Ishikawa (cell line): ENCODE measurements at regions not wholly inside any gene's neighbourhood (a gene's known extent, or its start where the extent isn't known, plus 50 kb on each side); places are given as distances from the start of the nearest gene placed in this dataset.

Experiments used
- CEBPB ChIP-seq: IDR thresholded peaks from 2 replicates; pipeline ENCODE4 v1.6.1; 2012
- CREB1 ChIP-seq: IDR thresholded peaks from 2 replicates; pipeline ENCODE4 v1.6.1; 2012; ENCODE audit warnings: low read depth
- EGR1 ChIP-seq: IDR thresholded peaks from 2 replicates; pipeline ENCODE4 v1.6.1; 2012
- EP300 ChIP-seq: IDR thresholded peaks from 2 replicates; pipeline ENCODE4 v1.6.1; 2012; ENCODE audit warnings: borderline replicate concordance
- FOXM1 ChIP-seq: IDR thresholded peaks from 2 replicates; pipeline ENCODE4 v1.6.1; 2012; ENCODE audit warnings: low read depth, borderline replicate concordance
- MAX ChIP-seq: IDR thresholded peaks from 2 replicates; pipeline ENCODE4 v1.6.1; 2012
- NFIC ChIP-seq: IDR thresholded peaks from 2 replicates; pipeline ENCODE4 v1.6.1; 2012
- RAD21 ChIP-seq: IDR thresholded peaks from 2 replicates; pipeline ENCODE4 v1.6.1; 2012; ENCODE audit warnings: low read depth
- REST ChIP-seq: IDR thresholded peaks from 2 replicates; pipeline ENCODE4 v1.6.1; 2012; ENCODE audit warnings: low read depth, mild to moderate bottlenecking
- TAF1 ChIP-seq: IDR thresholded peaks from 2 replicates; pipeline ENCODE4 v1.6.1; 2012; ENCODE audit warnings: low read depth, mild to moderate bottlenecking
- TCF12 ChIP-seq: IDR thresholded peaks from 2 replicates; pipeline ENCODE4 v1.6.1; 2012; ENCODE audit warnings: low read depth
- TEAD4 ChIP-seq: IDR thresholded peaks from 2 replicates; pipeline ENCODE4 v1.6.1; 2012
- USF1 ChIP-seq: IDR thresholded peaks from 2 replicates; pipeline ENCODE4 v1.6.1; 2012
- YY1 ChIP-seq: IDR thresholded peaks from 2 replicates; pipeline ENCODE4 v1.6.1; 2012; ENCODE audit warnings: low read depth
- ZBTB7A ChIP-seq: IDR thresholded peaks from 2 replicates; pipeline ENCODE4 v1.6.1; 2012; ENCODE audit warnings: low read depth

- TF ChIP-seq EP300 (no peak), RAD21 (no peak), CREB1 (no peak), NFIC (no peak), YY1 (no peak), FOXM1 (no peak), ZBTB7A (no peak), REST (no peak), TCF12 (no peak), TEAD4 (no peak), TAF1 (no peak), USF1 (no peak)
These were observed 84.8 kb upstream of the SOX4 start for GRCh38 chr6:21508753-21509152.

GRCh38 chr6:21511891-21512550, 81.5 kb upstream of the SOX4 start:
- no peak for TF ChIP-seq CREB1
- no peak for TF ChIP-seq TAF1
- TF ChIP-seq MAX = no peak
- no peak for TF ChIP-seq RAD21
- TF ChIP-seq NFIC = no peak
- no peak for TF ChIP-seq USF1
- no peak for TF ChIP-seq REST
- TF ChIP-seq YY1 = no peak
- TF ChIP-seq TCF12 = no peak
- no peak for TF ChIP-seq FOXM1
- no peak for TF ChIP-seq CEBPB
- TF ChIP-seq ZBTB7A = no peak

GRCh38 chr6:21514288-21514687, 79.3 kb upstream of the SOX4 start:
- TF ChIP-seq MAX (no peak), USF1 (no peak), TEAD4 (no peak), YY1 (no peak), CEBPB (no peak)

GRCh38 chr6:21518317-21518716, 75.2 kb upstream of the SOX4 start:
- no peak for TF ChIP-seq MAX
- TF ChIP-seq CEBPB = no peak
- TF ChIP-seq TCF12 = no peak
- no peak for TF ChIP-seq NFIC
- TF ChIP-seq USF1 = no peak
- no peak for TF ChIP-seq CREB1
- no peak for TF ChIP-seq EGR1
- no peak for TF ChIP-seq REST
- TF ChIP-seq YY1 = no peak
- no peak for TF ChIP-seq FOXM1
- TF ChIP-seq TAF1 = no peak
- TF ChIP-seq ZBTB7A = no peak
